CD4-positive, alpha-beta T cell (primary cell): ENCODE measurements at regions not wholly inside any gene's neighbourhood (a gene's known extent, or its start where the extent isn't known, plus 50 kb on each side); places are given as distances from the start of the nearest gene placed in this dataset.

Experiments used
- ATAC-seq: fragments of 200-7000 bp; cut with Tn5 transposase; one replicate; pipeline ENCODE4 v1.10.0; 2022; ENCODE audit warnings: mild to moderate bottlenecking; ENCODE audit not compliant: poor library complexity
- CTCF ChIA-PET: fragments of 350-600 bp; sonication (Branson Sonifier 250); formaldehyde crosslinking; loops from one replicate; lab custom pipeline; 2021; ENCODE audit warnings: antibody characterized with exemption, inconsistent platforms; lab: Charles Lee
- POLR2A ChIA-PET: fragments of 350-600 bp; sonication (Branson Sonifier 250); formaldehyde crosslinking; loops from one replicate; lab custom pipeline; 2021; ENCODE audit warnings: antibody characterized with exemption, inconsistent platforms; lab: Charles Lee
- DNase-seq, 14 experiments: peaks; one replicate each; pipeline ENCODE4 v3.0.0-alpha.2; 2013 to 2020; ENCODE audit warnings: mixed read lengths in 2 of 14
- H3K27ac ChIP-seq, 2 donors: one replicate each; pipeline versions ENCODE4 v1.5.1 to v1.7.0; 2013; ENCODE audit warnings: low read length in 2 of 2, low read depth in 1 of 2, mild to moderate bottlenecking in 1 of 2
- H3K27me3 ChIP-seq, 2 experiments: 1 replicate in 1 of 2; 2 replicates in 1 of 2; pipeline versions ENCODE4 v1.6.1 to v1.7.0; 2013; ENCODE audit warnings: low read length in 2 of 2, control low read depth in 1 of 2, mild to moderate bottlenecking in 1 of 2, moderate library complexity in 1 of 2; ENCODE audit not compliant: insufficient read depth in 2 of 2, control insufficient read depth in 1 of 2
- H3K36me3 ChIP-seq: one replicate; pipeline ENCODE4 v1.6.1; 2013; ENCODE audit warnings: low read length, control low read depth; ENCODE audit not compliant: insufficient read depth
- H3K4me1 ChIP-seq: one replicate; pipeline ENCODE4 v1.6.1; 2013; ENCODE audit warnings: low read length, control low read depth; ENCODE audit not compliant: insufficient read depth
- H3K4me3 ChIP-seq: one replicate; pipeline ENCODE4 v1.5.1; 2013; ENCODE audit warnings: mild to moderate bottlenecking, low read length, moderate library complexity
- H3K9me3 ChIP-seq, 2 experiments: 1 replicate in 1 of 2; 2 replicates in 1 of 2; pipeline versions ENCODE4 v1.6.1 to v1.7.0; 2013; ENCODE audit warnings: low read length in 2 of 2, mild to moderate bottlenecking in 2 of 2, control low read depth in 1 of 2, moderate library complexity in 1 of 2; ENCODE audit not compliant: control insufficient read depth in 1 of 2, insufficient read depth in 1 of 2
- H3K27ac Mint-ChIP-seq: one replicate; pipeline ENCODE4 v1.8.0; 2020; ENCODE audit warnings: mixed read lengths
- H3K27me3 Mint-ChIP-seq: one replicate; pipeline ENCODE4 v1.8.0; 2021; ENCODE audit warnings: mixed read lengths
- H3K36me3 Mint-ChIP-seq: one replicate; pipeline ENCODE4 v1.8.0; 2021; ENCODE audit warnings: low read depth, mixed read lengths
- H3K4me1 Mint-ChIP-seq: one replicate; pipeline ENCODE4 v1.8.0; 2021; ENCODE audit warnings: low read depth, mixed read lengths
- H3K4me3 Mint-ChIP-seq: one replicate; pipeline ENCODE4 v1.8.0; 2020; ENCODE audit warnings: mild to moderate bottlenecking, mixed read lengths
- H3K9me3 Mint-ChIP-seq: one replicate; pipeline ENCODE4 v1.8.0; 2020; ENCODE audit warnings: mixed read lengths
- intact Hi-C, 2 experiments: fragments of 100-400 bp; cut with DNase I in 1 of 2; cut with micrococcal nuclease in 1 of 2; formaldehyde crosslinking; loops; one replicate each; pipeline versions ENCODE4 v1.15.1 to v1.9.0; 2023 to 2025; cut with DNase I, micrococcal nuclease
- TF ChIP-seq, protein P1 (sequence below): fragments of 200-600 bp; IDR thresholded peaks from one replicate; pipeline ENCODE4 v1.8.0; 2022; ENCODE audit warnings: antibody characterized with exemption, mild to moderate bottlenecking

DNA sequence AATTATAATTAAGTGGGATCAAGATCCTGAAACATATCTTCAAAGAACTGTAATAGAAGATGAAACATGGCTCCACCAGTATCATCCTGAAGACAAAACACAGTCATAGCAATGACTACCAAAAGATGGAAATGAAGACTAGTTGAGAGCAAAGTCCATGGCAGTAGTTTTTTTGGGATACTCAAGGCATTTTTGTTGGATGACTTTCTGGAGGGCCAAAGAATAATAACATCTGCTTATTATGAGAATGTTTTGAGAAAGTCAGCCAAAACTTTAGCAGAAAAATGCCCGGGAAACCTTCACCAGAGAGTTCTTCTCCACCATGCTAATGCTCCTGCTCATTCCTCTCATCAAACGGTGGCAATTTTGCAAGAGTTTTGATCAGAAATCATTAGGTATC, 809.4 kb upstream of the RAG2 start:
- TF ChIP-seq, protein P1, sequence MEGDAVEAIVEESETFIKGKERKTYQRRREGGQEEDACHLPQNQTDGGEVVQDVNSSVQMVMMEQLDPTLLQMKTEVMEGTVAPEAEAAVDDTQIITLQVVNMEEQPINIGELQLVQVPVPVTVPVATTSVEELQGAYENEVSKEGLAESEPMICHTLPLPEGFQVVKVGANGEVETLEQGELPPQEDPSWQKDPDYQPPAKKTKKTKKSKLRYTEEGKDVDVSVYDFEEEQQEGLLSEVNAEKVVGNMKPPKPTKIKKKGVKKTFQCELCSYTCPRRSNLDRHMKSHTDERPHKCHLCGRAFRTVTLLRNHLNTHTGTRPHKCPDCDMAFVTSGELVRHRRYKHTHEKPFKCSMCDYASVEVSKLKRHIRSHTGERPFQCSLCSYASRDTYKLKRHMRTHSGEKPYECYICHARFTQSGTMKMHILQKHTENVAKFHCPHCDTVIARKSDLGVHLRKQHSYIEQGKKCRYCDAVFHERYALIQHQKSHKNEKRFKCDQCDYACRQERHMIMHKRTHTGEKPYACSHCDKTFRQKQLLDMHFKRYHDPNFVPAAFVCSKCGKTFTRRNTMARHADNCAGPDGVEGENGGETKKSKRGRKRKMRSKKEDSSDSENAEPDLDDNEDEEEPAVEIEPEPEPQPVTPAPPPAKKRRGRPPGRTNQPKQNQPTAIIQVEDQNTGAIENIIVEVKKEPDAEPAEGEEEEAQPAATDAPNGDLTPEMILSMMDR: no peak
- ATAC-seq: no peak
- Mint-ChIP-seq H3K36me3 (no peaks in the 10 kb centered on the region), H3K9me3 (peaks cover 7% of the 10 kb centered on the region), H3K27me3 (no peaks in the 10 kb centered on the region), H3K4me3 (no peak overlapping the region), H3K4me1 (no peaks in the 10 kb centered on the region), H3K27ac (no peak overlapping the region)
- intact Hi-C loops: no loop called here
- Histone ChIP-seq H3K9me3 (no peaks in the 10 kb centered on the region), H3K27me3 (no peaks in the 10 kb centered on the region), H3K36me3 (no peaks in the 10 kb centered on the region), H3K4me1 (no peaks in the 10 kb centered on the region), H3K27ac (no peak overlapping the region), H3K4me3 (no peak overlapping the region)
- ChIA-PET POLR2A (no interaction called here), CTCF (no interaction called here)
- DNase-seq: no peak

DNA sequence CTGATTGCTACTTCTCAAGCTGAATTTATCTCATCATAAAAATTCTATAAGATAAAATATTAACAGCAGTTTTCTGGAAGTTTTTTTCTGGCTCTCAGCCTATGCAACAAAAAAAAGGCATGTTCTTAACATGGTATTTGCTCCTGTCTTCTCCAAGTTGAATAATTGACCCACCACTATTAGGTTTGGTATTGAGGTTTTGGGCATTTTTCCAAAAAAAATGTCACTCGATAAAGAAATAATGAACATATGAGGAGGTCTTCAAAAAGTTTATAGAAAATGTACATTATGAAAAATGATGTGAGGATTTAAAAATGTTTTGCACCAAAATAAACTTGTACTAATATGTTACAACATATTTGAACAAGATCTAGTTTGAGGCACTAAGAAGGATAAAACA, 808.6 kb upstream of the RAG2 start:
- CTCF ChIA-PET: no interaction called here

DNA sequence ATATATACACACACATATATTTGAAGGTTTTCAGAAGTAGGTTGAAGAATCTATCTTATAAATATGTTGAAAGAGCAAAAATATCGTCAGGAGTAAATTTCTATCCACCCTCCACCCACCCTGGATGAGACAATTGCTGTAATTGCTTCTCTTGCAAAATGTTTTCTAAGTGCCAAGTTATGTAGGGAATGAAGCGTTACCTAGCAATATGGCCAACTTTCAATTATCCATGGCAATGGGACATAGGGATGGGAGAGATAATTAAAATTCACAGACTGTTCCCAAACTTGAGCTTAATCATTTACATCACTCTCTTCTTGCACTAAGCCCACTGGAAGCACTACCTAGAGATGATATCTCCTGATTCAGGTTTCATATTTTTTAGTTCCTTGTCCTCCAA, 806.2 kb upstream of the RAG2 start:
- Mint-ChIP-seq H3K27ac (no peak overlapping the region), H3K9me3 (peaks cover 10% of the 10 kb centered on the region), H3K4me1 (no peaks in the 10 kb centered on the region), H3K27me3 (no peaks in the 10 kb centered on the region), H3K4me3 (no peak overlapping the region), H3K36me3 (no peaks in the 10 kb centered on the region)
- intact Hi-C loops: no loop called here
- Histone ChIP-seq H3K27me3 (no peaks in the 10 kb centered on the region), H3K27ac (no peak overlapping the region), H3K4me1 (no peaks in the 10 kb centered on the region), H3K9me3 (no peaks in the 10 kb centered on the region), H3K36me3 (no peaks in the 10 kb centered on the region), H3K4me3 (no peak overlapping the region)
- ChIA-PET POLR2A (no interaction called here), CTCF (no interaction called here)
- TF ChIP-seq, protein P1: no peak
- DNase-seq: no peak
- ATAC-seq: no peak

More for the DNA sequence above, 808.6 kb upstream of the RAG2 start:
- intact Hi-C loops: no loop called here
- no peaks in the 10 kb centered on the region for H3K36me3 ChIP-seq
- H3K9me3 ChIP-seq: no peaks in the 10 kb centered on the region
- POLR2A ChIA-PET: no interaction called here
- ATAC-seq: no peak
- Mint-ChIP-seq H3K9me3 (peaks cover 9% of the 10 kb centered on the region), H3K27ac (no peak overlapping the region), H3K36me3 (no peaks in the 10 kb centered on the region), H3K27me3 (no peaks in the 10 kb centered on the region), H3K4me1 (no peaks in the 10 kb centered on the region), H3K4me3 (no peak overlapping the region)
- TF ChIP-seq, protein P1: no peak
- H3K27me3 ChIP-seq: no peaks in the 10 kb centered on the region
- H3K4me3 ChIP-seq: no peak overlapping the region
- H3K27ac ChIP-seq: no peak overlapping the region
- no peak for DNase-seq
- H3K4me1 ChIP-seq: no peaks in the 10 kb centered on the region
